IPS DF 19.7 (cell line): ENCODE measurements at regions not wholly inside any gene's neighbourhood (a gene's known extent, or its start where the extent isn't known, plus 50 kb on each side); places are given as distances from the start of the nearest gene placed in this dataset.
"Not testable (repeated sequence)": the region's sequence is repeated elsewhere in the genome, so short reads cannot be mapped to it uniquely, and the experiment has no call there.

Experiments
- DNase-seq: peaks from one replicate; pipeline ENCODE4 v3.0.0-alpha.2; 2013; ENCODE audit warnings: low read depth, low spot score

DNA sequence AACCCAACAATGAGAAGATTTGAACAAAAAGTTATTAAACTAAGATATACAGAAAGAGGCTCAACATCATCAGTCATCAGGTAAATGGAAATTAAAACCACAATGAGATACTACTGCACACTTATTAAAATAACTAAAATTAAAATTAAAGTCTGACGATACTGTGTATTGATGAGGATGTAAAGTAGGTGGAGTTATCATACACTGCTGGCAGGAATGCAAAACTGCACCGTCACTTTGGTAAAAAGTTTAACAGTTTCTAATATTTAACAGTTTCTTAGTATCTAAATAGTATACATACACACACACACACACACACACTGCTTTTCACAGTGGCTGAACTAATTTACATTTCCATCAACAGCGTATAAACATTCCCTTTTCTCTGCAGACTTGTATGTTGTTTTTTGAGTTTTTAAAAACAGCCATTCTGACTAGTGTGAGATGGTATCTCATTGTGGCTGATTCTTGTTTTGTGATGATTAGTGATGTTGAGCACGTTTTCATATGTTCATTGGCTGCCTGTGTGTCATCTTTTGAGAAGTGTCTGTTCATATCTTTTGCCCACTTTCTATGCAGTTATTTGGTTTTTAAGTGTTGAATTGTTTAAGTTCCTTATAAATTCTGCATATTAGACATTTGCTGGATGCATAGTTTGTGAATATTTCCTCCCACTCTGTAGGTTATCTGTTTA, 726.9 kb upstream of the CHAC2 start:
- DNase-seq, result no peak

GRCh38 chr2:53036196-53036595, 731.4 kb upstream of the CHAC2 start:
- no peak for DNase-seq

- no peak for DNase-seq
These were observed 732.5 kb upstream of the CHAC2 start for GRCh38 chr2:53035153-53035552.

DNA sequence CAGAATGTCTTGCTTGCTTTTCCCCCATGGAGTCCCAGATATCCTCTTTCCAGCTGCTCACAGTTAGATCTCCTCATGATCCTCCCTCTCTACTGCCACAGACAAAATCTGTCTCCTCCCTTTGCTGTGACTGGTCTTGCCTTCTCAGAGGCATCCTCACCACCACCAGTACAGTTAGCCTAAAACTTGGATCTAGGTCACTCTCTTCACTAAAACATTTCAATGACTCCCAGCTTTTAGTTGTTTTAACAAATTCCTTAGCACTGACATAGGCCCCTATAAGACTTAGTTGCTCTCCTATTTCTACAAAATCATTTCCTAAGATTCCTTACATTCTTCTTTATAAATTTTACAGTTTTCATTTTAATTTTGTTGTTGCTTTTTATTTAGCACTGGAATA, 734.2 kb upstream of the CHAC2 start:
- no peak for DNase-seq

GRCh38 chr2:53028746-53029423, 738.7 kb upstream of the CHAC2 start:
- no peak for DNase-seq

DNA sequence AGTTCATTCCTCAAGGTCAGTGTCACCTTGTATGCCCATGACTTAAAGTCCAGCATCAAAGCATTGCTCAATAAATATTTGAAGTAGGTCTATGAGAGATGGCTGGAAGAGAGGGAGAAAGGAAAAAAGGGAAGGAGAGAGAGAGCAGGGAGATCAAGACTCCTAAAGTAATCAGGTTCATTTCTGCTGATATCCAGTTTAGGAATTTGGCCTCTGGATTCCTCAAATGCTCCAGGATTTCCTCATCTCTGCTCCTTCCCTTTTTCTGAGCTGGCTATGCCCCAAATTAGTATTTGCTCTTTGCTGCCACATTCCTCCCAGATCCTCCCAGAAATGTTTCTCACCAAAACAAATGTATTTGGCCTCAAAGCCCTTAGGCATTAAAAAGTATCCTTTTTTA, 739.4 kb upstream of the CHAC2 start:
- no peak for DNase-seq

DNA sequence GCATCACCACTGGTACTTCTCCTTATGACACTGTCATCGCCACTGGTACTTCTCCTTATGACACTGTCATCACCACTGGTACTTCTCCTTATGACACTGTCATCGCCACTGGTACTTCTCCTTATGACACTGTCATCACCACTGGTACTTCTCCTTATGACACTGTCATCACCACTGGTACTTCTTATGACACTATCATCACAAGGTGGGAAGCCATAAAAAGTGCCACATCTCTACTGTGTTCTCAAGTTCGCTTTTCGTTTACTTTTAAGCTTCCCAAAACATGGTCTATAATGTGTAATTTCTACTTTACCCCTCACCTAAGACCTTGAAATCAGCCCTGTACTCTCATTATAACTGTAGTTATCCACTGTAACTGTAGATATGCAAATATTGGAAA, 745.4 kb upstream of the CHAC2 start:
- DNase-seq, result not testable (repeated sequence)

DNA sequence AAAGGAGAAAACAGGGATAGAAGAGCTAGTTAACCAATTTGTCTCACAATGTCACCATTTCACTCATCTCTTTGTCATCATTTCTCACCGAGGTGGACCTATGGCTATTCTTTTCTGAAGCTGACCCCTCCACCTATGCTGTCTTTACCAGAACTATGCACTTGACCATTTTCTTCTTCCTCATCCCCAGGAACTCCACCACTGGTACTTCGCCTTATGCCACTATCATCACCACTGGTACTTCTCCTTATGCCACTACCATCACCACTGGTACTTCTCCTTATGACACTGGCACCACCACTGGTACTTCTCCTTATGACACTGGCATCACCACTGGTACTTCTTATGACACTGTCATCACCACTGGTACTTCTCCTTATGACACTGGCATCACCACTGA, 745.8 kb upstream of the CHAC2 start:
- DNase-seq, result no peak

GRCh38 chr2:53021292-53021691, 746.3 kb upstream of the CHAC2 start:
- DNase-seq, result no peak

DNA sequence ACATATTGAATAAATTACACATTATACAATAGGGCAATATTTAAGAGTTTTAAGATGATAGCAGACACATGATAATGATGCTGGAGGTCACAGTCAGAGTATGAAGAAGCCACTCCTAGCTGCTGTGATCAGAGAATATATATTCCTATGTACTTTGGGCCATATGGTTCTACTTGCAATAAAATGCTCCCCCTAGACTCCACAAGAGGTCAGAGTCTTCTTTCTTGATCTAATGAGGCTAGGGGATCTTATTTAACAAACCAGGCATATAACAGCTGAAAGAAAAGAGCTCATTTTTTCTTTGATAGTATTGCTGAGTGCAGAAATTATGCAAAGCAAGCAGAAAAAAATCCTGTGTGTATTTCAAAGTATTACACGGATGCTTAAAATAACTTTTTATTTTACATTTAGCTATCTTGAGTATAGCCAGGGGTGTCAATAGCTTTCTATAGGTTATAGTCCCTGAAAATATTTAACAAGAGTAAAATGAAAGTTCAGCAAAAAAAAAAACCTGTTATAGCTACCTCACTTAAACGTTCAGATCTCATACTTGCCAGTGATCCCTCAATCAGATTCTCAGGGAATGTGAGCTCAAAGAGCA, 748.7 kb upstream of the CHAC2 start:
- DNase-seq, result no peak

DNA sequence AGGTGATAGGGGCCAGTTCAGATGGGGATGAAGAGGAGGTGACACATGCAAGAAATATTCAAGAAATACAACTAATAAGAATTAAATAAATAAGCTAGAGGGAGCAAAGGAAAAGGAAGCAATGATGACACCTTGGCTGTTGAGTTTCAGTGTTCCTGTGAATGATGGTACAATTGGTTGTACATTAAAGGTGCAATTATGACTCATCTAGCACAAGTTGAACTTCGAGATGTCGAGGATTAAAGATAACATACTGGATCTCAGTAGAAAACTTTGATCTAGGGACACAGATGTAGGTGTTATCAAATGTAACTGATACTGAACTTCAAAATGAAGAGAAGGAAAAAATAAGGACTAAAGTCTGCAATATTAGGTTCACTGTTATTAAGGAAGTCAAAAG, 760.6 kb upstream of the CHAC2 start:
- no peak for DNase-seq

- DNase-seq, result no peak
These were observed 763.2 kb upstream of the CHAC2 start for GRCh38 chr2:53004413-53004812.

- DNase-seq, result no peak
These were observed 772.2 kb upstream of the CHAC2 start for GRCh38 chr2:52995424-52995823.

DNA sequence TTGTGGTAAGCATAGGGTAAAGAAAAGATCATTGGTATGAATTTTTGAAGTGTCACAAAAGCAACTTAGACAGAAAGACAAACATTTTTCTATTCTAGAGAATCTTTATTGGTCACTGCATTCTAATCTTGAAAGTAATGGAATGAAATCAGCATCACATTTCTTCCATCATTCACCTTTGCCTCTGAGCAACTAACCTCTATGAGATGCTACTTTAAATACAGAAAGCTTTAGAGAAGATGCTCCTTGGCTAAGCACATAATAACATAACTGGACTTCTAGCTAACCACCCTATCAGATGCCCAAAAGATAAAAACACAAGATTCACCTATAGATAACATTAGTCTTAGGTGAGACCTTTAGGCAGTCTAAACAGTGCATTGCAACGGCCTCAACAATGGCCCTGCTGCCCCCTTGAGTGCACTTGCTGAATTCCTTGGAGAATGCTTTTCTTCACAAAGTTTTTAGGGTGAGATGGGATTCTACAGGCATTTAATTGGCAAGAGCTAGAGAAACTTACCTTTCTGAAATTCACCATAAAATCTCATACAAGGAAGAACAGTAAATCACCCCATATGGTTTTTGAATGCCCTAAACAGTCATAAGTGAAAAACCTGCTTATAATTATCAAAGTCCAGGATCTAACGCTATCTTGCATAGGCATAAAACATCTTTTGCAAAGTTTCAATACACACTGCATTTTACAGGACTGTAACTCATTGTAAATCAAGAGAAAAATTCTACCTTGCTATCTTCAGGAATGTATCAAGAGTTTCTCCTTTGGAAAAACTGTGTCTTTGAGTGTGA, 791.3 kb upstream of the CHAC2 start:
- DNase-seq, result peak; percentile 12

- DNase-seq, result no peak
These were observed 793.5 kb upstream of the CHAC2 start for GRCh38 chr2:52974127-52974526.

DNA sequence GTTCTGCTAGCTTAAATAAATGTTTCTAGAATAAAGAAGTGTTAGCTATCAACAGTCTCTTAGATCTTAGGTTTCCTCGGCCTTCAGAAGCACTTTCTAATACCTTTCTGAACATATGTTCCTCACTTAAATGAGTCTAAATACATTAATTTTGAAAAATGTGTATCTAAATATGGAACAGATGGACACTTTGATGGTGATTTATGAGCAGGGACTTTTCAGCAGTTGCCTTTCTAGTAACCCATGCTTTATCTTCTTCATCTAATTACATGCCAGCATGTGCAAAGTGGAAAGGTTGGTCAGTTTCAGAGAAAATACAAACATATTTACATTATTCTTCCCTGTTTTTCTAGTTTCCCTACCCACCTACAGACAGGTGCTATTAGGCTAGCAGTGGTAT, 797.0 kb upstream of the CHAC2 start:
- no peak for DNase-seq

DNA sequence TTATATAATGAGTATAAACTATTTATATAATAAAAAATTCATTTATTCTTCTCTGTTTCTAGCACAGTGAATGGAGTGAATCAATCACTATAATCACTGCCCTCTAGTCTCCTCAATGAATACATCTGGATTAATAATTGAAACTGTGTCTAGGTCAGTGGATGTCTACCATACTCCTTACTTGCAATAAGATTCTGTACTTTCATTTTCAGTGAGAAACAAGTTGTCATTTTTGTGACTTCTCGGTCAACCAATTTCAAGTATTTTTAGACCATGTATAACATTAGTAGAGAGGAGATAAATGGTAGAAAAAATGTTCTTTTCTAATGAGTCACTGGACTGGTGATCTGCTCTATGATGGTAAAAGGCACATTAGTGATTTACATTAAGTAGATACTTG, 799.6 kb upstream of the CHAC2 start:
- no peak for DNase-seq

GRCh38 chr2:52964916-52965530, 802.6 kb upstream of the CHAC2 start:
- peak; percentile 17 for DNase-seq

DNA sequence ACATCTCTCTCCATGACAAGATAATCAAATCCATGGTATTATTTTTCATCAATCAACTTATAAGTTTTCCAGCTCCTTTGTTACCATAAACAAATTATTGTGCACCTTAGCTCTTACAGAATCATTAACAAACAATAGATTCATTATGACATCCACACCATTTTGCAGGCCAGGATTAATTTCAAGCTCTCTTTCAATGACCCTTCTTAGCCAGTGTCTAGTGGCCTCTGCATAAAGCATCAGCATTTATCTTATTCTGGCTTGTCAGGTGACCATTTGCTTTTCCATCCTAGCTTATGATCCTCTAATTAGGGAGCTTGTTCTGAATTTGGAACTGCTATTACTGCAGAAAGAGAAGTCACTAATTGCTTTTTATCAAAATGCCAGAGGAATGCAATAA, 806.2 kb upstream of the CHAC2 start:
- no peak for DNase-seq

GRCh38 chr2:52960881-52961280, 806.7 kb upstream of the CHAC2 start:
- DNase-seq, result no peak

DNA sequence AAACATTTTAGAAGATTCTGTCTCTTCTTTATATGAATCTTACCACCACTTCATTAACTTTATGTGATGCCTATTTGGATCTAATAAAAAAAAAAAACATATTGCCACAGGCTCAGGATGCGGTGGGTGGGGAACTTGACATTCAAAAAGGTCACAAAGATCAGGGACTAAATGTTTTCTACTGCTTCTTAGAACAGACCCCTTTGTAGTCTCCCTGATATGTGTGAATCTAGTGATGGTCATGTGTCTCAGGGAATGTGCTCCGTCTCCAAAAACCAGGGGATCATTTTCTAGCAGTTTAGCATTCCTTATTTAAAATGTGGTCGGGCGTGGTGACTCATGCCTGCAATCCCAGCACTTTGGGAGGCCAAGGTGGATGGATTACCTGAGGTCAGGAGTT, 807.8 kb upstream of the CHAC2 start:
- no peak for DNase-seq

DNA sequence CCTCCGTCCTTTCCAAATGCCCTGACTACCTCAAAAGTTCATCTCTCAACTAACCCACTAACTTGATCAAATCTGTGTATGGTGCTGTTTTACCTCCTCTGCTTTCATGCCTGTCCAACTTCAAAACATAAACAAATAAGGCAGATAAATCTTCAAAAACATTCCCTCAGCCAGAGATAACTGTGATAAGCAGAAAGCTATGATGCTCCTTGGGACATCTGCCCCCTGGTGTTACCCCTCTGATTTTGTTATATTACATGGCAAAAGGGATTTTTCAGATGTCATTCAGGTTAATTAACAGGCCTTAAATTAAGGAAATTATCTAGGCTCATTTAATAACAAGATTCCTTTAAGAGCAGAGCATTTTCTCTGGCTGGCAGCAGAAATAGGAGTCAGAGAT, 810.8 kb upstream of the CHAC2 start:
- no peak for DNase-seq
